ENCODE measurements at regions not wholly inside any gene's neighbourhood (a gene's known extent, or its start where the extent isn't known, plus 50 kb on each side); places are given as distances from the start of the nearest gene placed in this dataset.

DNA sequence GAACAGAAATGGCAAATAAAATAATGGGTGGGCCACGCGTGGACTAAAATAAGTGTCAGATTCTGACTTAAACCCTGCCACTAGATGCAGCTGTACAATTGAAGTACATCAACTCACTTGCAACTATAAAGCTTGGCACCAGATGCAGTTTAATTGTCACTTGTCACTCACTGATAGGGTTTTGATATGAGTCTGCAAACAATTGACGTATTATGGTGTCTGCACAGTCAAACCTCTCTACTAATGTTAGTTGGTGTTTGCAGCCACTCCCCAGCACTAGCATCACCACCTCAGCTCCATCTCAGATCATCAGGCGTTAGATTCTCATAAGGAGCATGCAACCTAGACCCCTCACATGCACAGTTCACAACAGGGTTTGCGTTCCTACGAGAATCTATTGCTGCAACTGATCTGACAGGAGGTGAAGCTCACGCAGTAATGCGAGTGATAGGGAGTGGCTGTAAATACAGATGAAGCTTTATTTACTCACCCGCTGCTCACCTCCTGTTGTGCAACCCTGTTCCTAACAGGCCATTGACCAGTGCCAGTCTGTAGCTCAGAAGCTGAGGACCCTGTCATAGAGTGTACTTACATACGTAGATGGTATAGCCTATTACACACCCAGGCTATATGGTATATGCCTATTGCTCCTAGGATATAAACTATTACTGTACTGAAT, 72.1 kb upstream of the SEMA6A start:
- no peak for DNase-seq (ENCODE audit: low read depth)

DNA sequence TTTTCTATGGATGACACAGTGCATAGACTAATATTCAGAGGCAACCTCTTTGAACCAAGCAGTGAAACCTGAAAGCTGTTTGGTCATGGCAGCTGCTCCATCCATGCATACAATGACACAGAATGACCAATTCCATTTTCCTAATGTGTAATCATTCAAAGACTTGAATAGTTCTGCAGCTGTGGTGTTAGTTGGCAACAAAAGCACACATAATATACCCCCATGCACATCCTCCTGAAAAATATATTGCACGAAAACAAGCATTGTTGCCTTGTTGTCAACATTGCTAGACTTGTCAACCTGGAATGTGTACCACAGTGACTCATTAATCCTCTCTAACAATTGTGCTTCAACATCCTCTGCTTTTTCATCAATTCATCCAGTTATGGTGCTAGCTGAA, 71.0 kb upstream of the SEMA6A start:
- no peak for DNase-seq (ENCODE audit: low read depth)

DNA sequence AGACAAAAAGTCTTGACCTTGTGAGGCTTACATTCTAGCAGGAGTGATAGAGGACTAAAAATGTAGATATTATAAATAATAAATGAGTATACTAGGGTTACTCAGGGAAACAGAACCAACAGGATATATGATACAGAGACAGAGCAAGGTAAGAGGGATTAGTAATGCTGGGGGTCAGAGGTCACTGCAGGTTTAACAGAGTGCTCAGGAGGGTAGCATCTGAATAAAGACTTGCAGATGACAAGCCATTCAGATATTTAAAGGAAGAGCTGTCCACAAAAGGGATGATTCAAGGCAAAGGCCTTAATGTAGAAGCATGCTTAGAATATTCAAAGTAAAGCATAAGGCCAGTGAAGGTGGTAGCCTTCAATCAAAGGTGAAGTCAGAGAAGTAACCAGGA, 65.6 kb upstream of the SEMA6A start:
- no peak for DNase-seq (ENCODE audit: low read depth)

DNA sequence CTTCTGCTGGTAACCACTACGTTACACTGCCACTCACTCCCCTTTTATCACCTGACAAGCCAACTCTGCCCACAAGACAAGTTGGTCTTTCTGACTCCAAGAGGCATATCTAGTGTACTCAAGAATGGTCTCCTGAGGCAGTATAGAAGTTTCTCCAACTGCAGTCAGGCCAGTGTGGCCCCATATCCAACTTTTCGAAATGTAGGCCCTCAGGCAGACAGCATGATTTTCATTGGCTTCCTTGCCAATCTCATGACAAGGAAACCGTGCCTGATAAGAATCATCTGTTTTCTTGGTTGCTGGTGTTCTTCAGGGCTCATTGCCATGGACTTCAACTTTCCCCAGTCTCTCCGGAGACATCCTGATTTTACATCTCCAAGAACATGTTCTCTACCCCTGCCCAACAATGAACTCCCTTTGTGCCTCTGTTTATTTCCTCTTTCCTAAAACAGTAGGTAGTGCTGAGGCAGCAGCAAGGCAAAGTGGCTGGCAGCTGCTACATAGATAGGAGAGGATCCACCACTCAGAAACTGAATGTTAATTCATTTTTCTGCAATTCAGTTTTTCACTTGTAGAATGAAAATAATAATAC, 62.6 kb upstream of the SEMA6A start:
- DNase-seq (ENCODE audit: low read depth): no peak

DNA sequence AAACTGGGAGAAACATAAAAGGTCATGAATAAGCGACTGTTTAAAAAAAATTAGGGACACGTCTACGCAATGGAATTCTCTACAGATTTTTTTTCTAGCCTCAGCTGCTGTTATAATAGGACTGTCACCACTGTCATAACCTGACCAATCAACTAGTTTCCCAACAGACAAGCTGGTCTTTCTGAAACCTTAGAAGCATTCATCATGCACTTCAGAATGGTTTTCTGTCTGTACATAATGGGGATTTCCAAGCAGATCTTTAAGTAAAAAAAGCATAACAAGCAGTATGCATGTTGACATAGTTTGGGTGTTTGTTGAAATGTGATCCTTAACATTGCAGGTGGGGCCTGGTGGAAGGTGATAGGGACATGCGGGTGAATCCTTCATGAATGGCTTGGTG, 58.3 kb upstream of the SEMA6A start:
- no peak for DNase-seq (ENCODE audit: low read depth)

DNA sequence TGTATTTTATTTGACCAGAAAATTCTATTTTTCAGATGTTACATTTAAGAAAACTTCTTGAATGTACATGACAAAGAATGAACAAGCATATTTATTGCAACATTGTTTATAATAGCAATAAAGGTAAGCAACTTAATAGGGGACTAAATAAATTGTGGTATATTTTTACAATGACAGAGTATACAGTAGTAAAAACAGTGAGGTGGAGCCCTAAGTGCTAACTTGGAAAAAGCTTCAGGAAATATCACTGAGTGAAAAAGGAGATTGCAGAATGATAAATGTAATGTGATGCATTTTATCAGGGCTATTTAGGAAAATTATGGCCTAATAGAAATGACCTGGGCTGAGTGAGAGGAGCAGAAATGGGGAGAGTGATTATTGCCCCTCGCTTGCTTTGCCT, 56.5 kb upstream of the SEMA6A start:
- DNase-seq (ENCODE audit: low read depth): no peak

DNA sequence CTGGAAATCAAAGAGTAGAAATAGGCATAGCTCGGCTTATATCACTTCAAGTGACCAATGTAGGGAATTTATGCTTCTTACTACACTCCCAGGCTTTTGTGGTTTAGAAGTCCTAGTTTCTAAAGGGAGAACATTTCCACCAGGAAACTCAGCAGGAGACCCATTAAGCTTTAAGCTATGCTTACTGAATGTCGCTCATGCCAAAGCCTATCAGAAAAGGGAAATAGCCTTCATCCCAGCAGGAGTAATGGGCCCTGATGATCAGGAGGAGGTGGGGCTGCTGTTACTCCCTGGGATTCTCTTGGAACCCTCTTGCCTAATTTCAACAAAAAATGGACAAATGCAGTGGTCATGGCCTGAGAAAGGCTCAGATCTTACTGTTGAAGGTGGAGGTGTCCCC, 54.5 kb upstream of the SEMA6A start:
- DNase-seq (ENCODE audit: low read depth): no peak

DNA sequence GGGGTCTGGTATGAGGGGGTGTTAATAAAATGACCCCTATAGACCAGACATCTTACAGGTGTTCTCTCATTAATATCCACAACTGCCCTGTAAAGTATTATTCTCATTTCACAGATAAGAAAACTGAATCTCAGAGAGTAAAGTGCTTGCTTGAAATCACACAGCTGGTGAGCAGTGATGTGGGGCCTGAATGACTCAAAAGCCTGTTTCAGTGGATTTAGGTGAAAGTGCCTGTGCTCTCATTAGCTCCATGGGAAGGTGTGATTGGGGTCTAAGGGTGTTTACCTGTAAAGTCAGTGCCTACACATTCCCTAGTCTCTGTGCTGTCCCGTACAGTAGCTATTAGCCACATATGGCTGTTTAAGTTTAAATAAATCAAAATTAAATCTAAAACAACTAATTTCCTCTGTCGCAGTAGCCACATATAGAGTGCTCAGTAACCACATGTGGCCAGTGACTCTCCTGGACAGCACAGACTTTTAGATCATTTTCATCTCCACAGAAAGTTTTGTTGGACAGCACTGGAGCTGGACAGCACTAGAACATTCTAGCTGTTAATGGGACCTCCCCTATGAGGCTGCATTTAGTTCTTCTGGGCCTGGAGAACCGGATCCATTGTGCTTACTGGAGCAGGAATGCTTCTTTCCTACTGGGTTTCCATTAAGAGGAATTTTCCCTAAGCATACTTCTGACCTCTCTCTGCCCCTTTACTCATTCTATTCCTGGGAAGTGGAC, 52.5 kb upstream of the SEMA6A start:
- DNase-seq (ENCODE audit: low read depth): no peak

DNA sequence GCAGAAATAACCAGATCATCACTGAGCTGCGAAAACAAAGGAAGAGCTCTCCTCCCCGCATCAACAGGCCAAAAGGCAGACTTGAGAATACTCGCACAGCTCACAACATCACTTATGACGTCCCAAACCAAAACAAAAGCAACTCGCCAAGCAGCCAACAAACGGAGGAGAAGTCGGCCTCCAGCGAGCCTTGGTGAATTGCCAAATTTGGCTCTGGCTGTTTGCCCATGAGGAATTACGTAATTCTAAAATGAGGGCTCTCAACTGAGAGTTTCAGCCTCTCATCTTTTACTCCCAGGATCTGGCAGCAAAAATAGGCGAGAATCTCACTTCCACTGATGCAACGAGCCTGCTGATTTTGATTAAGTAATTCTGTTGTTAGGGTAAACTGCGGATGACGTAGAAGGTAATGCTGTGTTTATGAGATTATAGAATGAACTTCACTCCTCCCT, 51.7 kb upstream of the SEMA6A start:
- no peak for DNase-seq (ENCODE audit: low read depth)
